Skin of body (tissue), 1 donor: ENCODE measurements at regions not wholly inside any gene's neighbourhood (a gene's known extent, or its start where the extent isn't known, plus 50 kb on each side); places are given as distances from the start of the nearest gene placed in this dataset.
"Not testable (repeated sequence)": the region's sequence is repeated elsewhere in the genome, so short reads cannot be mapped to it uniquely, and the experiment has no call there.

ENCODE experiments used
- DNase-seq: peaks from one replicate; lab custom pipeline; 2025; lab: John Stamatoyannopoulos, UW

DNA sequence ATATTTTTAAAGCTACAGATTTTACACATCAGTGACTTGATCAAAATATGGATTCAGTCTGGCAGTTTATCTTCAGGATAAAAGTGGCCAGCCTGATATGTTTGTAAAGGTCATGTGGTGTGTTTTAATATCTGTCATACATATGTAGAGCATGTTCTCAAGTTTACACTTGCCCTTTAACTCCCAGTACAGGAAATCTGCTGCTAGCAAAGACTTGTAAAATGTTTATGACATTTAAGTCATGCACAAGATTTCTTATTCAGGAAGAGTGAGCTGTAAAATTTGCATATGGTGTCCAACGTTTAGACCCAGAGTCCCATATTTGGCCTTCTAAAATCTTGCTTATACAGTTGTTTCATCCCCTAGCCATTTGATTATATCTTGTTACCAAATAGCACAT lies 197.5 kb upstream of the FLRT2 start:
- DNase-seq, result no peak

DNA sequence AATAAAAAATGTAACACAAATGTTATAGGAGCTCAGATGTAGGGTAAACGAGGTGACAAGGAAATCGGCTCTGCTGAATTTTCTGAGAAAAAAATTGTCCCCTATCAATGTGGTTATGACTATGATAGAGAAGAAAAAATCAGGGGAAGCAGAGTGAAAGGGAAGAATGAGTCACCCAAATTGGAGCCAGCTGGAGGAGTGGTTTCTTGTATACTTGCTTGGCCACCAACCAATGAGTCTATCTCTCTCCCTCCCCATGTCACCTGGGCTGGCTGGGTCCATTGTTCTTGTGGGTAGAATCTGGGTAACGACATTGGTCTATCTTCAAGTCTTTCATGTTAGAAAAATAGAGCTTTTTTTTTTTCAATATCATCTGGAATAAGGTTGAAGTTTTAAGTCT lies 196.6 kb upstream of the FLRT2 start:
- DNase-seq, result no peak

DNA sequence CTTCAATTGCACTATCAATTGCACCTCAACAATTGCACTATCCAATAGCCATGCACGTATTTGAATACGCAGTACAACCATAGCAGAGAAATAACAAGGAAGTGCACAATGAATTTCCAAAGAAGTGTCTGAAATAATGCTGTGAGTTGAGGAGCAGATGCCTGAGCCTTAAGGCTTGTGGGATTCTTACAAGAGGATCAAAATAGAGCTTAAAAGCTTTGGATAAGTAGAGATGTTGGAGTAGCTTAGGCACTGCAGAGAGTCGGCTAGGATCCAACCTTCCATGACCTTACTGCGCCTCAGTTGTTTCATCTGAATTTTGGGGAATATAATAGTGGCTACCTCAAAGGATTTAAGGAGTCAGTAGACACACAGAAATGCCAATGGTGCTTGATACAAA lies 196.1 kb upstream of the FLRT2 start:
- DNase-seq, result no peak

DNA sequence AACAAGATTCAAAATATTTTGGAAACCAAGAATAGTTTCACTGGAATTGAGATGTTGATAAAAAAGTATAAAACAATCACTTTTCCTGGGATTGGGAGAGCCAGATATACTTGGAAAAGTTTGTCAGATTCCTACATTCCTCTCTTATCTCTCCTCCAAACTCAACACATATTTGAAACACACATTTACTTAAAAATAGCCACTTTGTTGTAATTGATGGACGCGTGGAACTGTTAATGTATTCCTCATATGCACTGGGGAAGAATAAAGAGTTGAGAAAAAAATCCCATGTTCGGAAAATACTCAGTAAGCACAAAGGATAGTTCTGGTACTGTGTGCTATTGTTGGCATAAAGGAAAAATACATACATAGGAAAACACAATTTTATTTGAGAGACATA lies 195.6 kb upstream of the FLRT2 start:
- no peak for DNase-seq

DNA sequence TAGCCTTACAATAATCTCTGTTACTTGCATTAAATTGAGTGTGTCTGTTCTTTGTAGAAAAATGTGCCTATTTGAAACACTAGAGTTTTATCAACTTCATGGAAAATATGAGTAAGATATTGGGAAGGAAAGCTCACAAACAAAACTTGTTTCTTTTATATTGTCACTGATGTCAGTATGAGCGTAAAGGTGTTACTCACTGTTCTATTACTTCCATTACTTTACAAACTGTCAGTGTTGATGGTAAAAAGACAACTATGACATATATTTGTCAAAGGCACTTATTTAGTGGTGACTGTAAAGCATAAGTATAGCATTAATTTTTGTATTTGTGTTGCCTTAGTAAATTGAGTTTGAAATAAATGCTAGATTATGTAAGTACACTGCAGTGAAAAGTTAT lies 193.7 kb upstream of the FLRT2 start:
- no peak for DNase-seq

DNA sequence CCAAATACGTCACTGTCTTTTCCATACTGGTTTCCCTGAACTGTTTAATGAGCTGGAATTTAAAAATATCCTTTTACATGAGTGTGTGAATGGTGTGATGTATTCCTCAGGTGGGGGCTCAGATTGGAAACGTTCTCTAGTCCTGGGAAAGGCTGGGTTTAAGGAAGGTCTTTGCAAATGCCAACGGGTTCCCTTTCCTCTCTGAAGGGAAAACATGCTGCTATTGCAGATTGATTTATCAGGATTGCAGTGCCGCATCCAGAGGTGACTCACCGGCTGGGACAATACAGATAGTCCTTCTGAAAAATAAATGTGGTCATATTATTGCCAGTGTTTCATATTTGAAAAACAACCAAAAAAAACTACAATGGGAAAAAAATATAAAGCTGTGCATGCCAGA lies 193.1 kb upstream of the FLRT2 start:
- no peak for DNase-seq

DNA sequence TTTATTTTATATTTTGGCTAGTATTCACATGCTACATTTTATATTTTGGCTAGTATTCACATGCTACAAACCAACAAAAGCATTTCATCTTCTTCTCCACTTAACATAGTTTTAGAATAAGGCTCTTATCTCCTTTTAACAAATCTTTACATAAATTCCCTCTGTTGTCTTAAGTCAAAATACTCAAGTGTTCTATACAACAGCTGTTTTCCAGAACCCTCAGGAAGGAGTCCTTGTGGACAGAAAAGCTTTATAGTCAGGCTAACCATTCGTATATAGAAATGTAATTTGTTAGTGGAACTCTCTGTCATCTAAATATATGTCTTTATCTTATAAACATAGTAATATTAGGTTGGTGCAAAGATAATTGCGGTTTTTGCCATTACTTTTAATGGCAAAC lies 191.0 kb upstream of the FLRT2 start:
- DNase-seq, result no peak

DNA sequence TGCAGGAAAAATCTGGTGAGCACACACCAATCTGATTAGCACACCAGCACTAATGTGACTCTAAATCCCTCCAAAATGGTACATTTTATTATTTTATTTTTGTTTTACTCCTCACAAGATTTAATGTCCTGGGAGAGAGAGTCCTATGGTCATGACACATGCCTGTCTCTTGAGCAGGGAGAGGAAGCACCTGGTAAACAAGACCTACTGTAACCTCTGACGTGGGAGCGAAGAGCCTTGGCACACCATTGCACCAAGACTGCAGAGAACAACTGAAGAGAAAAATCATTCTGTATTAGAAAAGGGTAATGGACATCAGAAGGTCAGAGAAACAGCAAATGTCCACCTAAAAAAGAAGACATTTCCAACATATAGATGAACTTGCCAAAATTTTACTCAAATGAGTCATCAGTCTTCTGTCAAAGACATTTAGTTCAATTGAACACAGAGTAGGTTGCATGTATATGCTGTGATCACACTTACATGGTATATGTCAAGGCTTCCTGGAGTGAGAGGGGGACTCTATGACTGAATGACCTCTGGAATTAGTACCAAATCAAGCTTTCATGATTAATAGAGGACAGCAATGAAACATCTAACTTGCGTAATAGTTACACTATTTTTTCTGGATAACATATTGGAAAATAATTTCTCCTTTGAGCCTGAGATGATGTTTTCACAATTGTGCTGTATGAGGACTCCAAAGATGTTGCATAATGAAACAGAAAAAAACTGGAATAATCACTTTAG lies 186.9 kb upstream of the FLRT2 start:
- DNase-seq, result no peak

DNA sequence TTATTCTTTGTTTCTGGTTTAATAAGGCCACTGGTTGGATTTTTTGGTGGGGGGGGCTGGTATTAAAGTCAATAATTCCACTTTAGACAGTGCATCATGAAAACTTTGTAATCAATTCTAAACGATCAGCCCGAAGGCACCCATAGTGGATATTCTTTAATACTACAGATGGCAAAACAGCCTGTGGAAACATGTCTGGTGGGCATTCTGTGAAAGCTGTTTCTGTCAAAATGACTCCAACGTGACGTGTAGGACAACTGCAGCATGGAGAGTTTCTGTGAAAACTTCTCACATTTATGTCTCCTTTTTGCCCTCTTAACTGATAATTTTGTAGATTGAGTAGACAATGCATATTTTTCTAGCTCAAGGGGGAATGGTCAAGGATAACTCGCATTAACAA lies 185.8 kb upstream of the FLRT2 start:
- DNase-seq, result no peak

DNA sequence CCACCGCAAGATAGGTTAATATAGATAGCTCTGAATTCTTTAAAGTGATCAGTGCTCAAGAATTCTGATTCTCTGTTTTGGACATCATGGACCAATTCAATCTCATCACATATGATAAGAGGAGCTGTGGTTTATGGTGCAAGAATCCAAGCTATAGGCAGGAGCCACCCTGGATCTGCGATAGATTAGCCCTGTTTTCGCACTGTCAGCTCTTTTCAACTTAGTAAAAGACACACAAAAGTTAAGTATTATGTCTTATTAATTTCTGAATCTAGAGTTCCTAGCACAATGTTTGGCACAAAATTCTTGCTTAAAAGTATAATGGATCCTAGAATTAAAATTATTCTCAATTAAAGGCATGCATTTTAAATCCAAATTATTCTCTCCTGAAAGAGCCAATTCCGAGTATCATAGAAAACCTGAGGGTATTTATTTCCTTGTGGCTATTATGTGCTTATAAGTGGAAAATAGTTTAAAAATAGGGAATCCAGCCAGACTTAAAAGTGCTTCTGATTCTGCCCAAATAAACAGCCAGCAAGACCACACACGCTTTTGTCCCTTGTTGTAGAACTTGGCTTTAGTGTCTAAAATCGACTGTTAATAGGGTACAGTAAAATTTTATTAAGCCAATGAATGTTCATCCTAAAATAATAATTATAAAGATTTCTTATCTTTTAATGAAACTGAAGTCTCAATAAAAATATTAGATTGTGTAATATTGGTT lies 184.9 kb upstream of the FLRT2 start:
- DNase-seq, result no peak

DNA sequence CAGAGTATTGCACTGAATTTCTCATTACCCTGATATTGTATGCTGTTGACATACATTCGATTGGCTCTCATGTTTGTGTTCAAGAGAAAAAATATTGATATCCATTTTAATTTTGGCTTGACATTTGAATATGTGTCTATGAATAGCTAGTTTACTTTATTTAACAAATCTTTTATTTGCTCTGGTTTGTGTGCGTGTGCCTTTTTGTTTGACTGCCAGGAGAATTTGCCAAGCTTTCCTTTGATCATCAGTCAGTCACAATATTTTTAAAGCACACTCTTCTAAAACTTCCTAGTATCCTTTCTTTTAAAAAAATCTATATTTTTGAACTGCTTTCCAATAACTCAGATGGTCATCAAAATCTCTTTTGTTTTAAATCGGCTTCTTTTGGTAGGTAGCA lies 179.3 kb upstream of the FLRT2 start:
- DNase-seq, result no peak

DNA sequence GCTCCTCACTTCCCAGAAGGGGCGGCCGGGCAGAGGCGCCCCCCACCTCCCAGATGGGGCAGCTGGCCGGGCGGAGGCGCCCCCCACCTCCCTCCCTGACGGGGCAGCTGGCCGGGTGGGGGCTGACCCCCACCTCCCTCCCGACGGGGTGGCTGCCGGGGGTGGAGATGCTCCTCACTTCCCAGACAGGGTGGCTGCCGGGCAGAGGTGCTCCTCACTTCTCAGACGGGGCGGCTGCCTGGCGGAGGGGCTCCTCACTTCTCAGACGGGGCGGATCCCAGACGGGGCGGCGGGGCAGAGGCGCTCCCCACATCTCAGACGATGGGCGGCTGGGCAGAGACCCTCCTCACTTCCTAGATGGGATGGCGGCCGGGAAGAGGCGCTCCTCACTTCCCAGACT lies 177.4 kb upstream of the FLRT2 start:
- not testable (repeated sequence) for DNase-seq

DNA sequence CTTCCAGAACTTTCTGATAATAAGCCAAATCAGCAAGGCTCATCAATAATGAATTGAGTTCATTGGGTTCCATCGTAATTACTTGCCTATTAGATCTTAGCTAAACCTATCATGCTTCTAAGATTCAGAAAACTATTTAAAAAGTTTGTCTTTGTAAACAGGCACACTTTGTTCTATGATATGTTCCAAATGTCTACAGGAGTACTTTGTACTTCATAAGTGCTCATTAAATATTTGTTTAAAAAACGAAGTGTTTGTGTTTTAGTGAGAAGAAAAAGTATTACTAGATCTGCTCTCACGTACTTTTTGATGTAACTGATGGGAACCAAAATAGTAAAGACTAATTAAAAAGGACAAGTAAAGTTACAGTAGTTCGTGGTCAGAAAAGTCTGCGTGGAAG lies 172.8 kb upstream of the FLRT2 start:
- DNase-seq, result no peak

DNA sequence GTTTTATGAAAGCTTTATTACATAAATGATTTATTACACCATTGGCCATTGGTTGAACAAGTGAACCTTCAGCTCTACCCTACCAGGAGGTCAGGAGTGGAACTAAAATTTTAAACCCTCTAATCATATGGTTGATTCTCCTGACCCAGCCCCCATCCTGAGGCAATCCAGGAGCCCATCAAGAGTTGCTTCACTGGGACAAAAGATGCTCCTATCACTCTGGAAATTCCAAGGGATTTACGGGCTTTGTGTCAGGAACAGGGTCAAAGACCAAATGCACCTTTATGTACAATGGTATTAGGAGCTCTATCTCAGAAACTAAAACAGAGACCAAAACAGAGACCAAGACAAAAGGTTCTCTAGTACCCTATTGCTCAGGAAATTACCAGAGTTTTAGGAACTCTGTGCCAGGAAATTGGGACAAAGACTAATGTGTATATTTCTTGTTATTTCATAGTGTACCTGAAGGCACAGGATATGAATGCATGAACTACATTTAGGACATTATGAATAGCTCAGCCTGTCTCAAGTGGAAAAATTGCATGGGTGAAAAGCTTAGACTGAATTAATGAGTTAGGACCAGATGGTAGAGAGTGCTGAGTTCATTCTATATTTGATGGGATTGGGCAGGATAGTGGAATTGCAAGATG lies 171.7 kb upstream of the FLRT2 start:
- DNase-seq, result no peak

DNA sequence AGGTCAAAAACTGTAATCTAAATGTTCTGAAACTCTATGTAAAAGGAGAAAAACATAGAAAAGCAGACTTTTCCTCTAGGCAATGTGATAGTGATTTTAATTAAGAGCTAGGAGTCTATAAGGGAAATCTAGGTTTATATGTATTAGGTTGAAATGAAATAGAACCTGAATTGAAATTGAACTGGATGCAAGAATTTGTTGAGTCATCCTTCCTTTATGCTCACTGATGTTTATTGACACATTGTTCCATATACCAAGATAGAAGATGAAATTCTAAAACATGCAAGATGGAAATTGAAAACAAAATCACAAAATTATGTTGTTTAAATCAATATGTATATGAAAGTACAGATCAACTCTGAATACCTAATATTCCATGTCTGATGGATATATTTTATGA lies 170.4 kb upstream of the FLRT2 start:
- DNase-seq, result no peak

DNA sequence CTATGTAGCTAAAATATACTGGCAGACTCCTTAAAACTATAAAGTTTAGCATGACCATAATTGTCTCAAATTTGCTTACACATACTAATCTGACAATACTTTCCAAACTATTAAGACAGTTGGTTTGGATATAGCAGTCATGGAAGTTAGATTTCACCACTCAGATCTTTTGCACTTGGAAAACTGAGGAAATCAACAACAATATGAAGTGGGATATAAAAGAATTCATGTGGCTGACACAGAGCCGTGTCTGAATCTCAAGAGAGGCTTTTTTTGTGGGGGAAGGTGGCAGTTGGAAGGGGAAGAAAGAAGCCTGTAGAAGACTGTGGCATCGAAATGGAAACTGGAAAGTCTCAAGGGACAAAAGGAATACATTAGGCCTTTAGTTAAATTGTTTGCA lies 166.6 kb upstream of the FLRT2 start:
- DNase-seq, result no peak

DNA sequence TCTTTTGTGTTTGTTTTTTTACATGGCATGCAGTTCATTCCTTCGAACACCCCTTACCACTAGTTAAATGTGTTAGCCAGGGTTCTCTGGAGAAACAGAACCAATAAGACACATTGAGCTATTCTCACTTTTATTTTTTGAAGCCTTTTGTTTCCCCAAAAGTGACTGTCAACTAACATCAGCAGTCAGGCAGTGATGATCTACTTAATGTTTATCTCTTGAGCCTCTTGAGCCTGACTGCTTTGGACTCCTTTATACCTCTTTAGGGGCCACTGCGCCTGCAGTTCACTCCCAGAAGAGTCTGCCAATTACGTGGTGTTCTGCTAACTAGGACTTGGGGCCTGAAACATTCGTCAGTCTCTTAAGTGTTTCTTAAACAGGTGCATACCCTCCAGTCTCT lies 163.7 kb upstream of the FLRT2 start:
- no peak for DNase-seq

DNA sequence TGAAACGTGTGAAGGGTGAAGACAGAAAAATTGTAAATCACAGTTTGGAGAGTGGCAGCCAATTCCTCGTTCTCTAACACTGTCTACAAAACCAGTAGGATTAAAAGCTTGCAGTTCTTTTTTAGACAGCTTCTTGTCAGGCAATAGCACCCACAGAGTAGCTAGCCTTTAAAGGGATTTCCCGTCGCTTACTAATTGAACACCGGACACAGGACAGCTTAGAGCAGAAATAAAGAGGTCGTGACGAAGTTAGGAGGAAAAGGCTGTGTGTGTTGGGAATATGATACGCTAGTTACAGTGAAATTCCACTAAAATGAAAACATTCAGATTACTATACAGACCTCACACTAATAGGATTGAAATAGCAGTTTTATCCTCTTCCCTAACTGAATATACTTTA lies 149.1 kb upstream of the FLRT2 start:
- peak; percentile 37 for DNase-seq

DNA sequence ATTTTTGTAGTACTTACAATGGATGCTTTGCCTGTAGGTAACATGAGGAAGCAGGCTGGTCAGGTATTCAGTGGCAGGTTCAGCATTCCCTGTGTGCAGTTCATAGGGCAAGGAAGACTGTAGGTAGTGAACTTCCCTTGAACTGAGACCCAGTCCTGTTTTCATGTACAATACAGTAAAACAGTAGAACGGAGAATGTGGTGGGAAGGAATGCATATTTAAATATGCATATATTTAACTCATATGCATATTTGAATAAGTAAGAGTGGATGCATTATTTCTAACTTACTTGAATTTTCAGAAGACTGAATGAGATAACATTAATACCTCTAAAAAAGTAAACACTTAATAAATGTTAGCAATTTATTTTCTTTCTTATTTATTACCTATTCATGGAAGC lies 147.6 kb upstream of the FLRT2 start:
- no peak for DNase-seq

DNA sequence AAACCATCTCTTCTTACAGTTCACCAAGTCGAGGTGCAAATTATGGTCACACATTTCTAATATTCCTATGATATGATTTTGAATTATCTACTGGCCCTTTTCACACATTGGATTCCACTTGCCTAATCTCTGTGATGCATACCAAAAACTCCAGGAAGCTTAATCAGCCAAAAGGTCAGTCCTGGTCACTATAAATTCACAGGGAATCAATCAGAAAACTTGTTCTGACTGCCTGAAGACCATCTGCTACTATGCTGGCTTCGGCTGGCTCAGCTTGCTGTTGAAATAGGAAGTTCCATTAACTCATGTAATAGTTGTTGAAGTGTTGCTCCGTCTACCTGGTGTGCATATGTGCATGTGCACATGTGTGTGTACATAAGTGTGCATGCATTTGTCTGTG lies 142.8 kb upstream of the FLRT2 start:
- DNase-seq, result no peak

DNA sequence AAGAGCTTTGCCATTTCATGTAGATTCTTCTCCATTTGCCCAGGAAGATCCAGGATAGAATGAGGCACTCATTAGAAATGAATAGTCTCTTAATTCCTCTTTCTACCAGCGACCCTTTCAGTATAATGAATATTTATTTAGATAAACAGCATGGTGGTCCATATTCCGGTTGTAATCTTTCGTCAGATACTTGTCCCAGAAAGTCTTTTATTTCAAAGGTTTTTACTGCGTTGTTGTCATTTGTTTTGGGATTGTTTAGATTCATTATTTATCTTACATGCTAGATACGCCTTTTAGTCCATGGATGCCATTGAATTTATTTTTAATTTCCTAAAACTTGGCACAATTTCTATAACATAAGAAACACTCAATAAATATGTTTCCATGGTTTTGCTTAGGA lies 139.7 kb upstream of the FLRT2 start:
- DNase-seq, result no peak

DNA sequence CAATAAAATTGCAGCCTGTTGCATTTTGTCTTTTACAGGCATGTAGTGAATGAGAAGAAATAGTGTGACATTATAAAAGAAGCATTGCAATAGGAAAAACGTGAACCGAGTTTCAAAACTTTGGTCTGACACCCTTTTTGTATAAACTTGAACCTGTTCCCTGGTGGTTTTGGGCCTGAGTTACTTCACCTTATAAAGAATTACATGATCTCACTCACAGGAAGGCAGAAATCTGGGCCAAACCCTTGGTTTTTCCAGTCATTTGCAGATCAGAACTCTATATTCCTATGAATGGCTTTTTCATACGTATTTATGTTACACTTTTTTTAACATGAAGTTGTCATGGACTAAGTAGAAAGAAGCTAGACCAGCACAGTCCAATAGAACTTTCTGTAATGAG lies 138.5 kb upstream of the FLRT2 start:
- DNase-seq, result no peak

DNA sequence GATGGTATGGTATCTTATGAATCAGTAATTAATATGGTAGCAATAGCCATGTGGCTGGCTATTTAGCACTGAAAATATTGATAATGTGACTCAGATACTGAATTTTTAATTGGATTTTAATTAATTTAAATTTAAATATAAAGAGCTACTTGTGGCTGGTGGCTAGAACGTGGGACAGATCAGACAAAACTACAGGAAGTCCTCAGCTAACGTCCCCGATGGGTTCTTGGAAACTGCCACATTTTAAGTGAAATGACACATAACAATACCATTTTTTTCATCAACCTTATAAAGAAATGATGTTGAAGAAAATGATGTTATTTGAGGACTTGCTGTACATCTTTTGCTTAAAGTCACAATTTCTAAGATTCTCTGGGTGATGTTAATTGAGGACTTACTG lies 138.1 kb upstream of the FLRT2 start:
- no peak for DNase-seq
